Common myeloid progenitor, CD34-positive (primary cell): ENCODE measurements at regions not wholly inside any gene's neighbourhood (a gene's known extent, or its start where the extent isn't known, plus 50 kb on each side); places are given as distances from the start of the nearest gene placed in this dataset.

Source experiments
- CTCF ChIA-PET: fragments of 350-600 bp; sonication (Branson Sonifier 250); formaldehyde crosslinking; loops from one replicate; lab custom pipeline; 2021; ENCODE audit warnings: antibody characterized with exemption; lab: Charles Lee
- POLR2A ChIA-PET: fragments of 350-600 bp; sonication (Branson Sonifier 250); formaldehyde crosslinking; loops from one replicate; lab custom pipeline; 2021; ENCODE audit warnings: antibody characterized with exemption; lab: Charles Lee
- DNase-seq, 3 donors: peaks; one replicate each; pipeline versions ENCODE4 v3.0.0 to v3.0.0-alpha.2; 2013
- H3K27ac ChIP-seq, 2 experiments: 1 replicate in 1 of 2; 2 replicates in 1 of 2; pipeline ENCODE4 v1.7.0; 2013; ENCODE audit warnings: inconsistent platforms in 2 of 2, low read length in 2 of 2, mild to moderate bottlenecking in 2 of 2, low read depth in 1 of 2, moderate library complexity in 1 of 2; ENCODE audit not compliant: severe bottlenecking in 2 of 2, insufficient read depth in 1 of 2, poor library complexity in 1 of 2
- H3K27me3 ChIP-seq, 5 experiments: replicated peaks in 2 of 5; 1 replicate in 3 of 5; 2 replicates in 2 of 5; pipeline versions ENCODE4 v1.6.1 to v1.7.0; 2013; ENCODE audit warnings: low read length in 4 of 5, mild to moderate bottlenecking in 2 of 5, moderate library complexity in 2 of 5, inconsistent platforms in 1 of 5; ENCODE audit not compliant: insufficient read depth in 5 of 5, control insufficient read depth in 4 of 5
- H3K36me3 ChIP-seq, 4 experiments: 1 replicate in 2 of 4; 2 replicates in 2 of 4; pipeline versions ENCODE4 v1.6.1 to v1.7.0; 2013; ENCODE audit warnings: low read length in 3 of 4, control low read depth in 1 of 4, mild to moderate bottlenecking in 1 of 4; ENCODE audit not compliant: control insufficient read depth in 4 of 4, insufficient read depth in 4 of 4
- H3K4me1 ChIP-seq, 4 experiments: 1 replicate in 3 of 4; 2 replicates in 1 of 4; pipeline versions ENCODE4 v1.6.1 to v1.7.1; 2013; ENCODE audit warnings: low read length in 3 of 4, mild to moderate bottlenecking in 3 of 4, control low read depth in 1 of 4, inconsistent platforms in 1 of 4, moderate library complexity in 1 of 4; ENCODE audit not compliant: control insufficient read depth in 4 of 4, insufficient read depth in 4 of 4; ENCODE audit errors: control extremely low read depth in 1 of 4
- H3K4me3 ChIP-seq, 7 experiments: 1 replicate in 4 of 7; 2 replicates in 3 of 7; pipeline versions ENCODE4 v1.5.1 to v1.7.0; 2013; ENCODE audit warnings: mild to moderate bottlenecking in 7 of 7, low read length in 6 of 7, moderate library complexity in 6 of 7, inconsistent platforms in 2 of 7, low read depth in 2 of 7, control low read depth in 1 of 7; ENCODE audit not compliant: insufficient read depth in 4 of 7, control insufficient read depth in 1 of 7; ENCODE audit errors: extremely low read depth in 1 of 7
- H3K9me3 ChIP-seq, 5 experiments: 1 replicate in 4 of 5; 2 replicates in 1 of 5; pipeline versions ENCODE4 v1.6.1 to v1.7.1; 2013; ENCODE audit warnings: low read length in 4 of 5, mild to moderate bottlenecking in 2 of 5, inconsistent platforms in 1 of 5, low read depth in 1 of 5, moderate library complexity in 1 of 5; ENCODE audit not compliant: control insufficient read depth in 4 of 5, insufficient read depth in 2 of 5; ENCODE audit errors: control extremely low read depth in 1 of 5
- WGBS: methylation state at CpG from one replicate; pipeline ENCODE4 v1.1.5; 2013; ENCODE audit not compliant: insufficient coverage; 5-methylcytosine and 5-hydroxymethylcytosine counted together

- no peak for DNase-seq
- Histone ChIP-seq H3K36me3 (no peaks in the 10 kb centered on the region), H3K4me3 (no peak overlapping the region), H3K27me3 (no peaks in the 10 kb centered on the region), H3K4me1 (no peaks in the 10 kb centered on the region), H3K27ac (no peak overlapping the region), H3K9me3 (peaks cover 0 to 22% (median 9%) of the 10 kb centered on the region in 5 experiments)
- ChIA-PET CTCF (no interaction called here), POLR2A (no interaction called here)
- WGBS = 90% methylated on average over 1 of the region's 1 CpG
Measured at GRCh38 chr5:158033724-158034123, 174.8 kb upstream of the CLINT1 start.

GRCh38 chr5:158033076-158033475 is 174.1 kb upstream of the CLINT1 start:
- Histone ChIP-seq H3K4me1 (no peaks in the 10 kb centered on the region), H3K4me3 (no peak overlapping the region), H3K27ac (no peak overlapping the region), H3K27me3 (no peaks in the 10 kb centered on the region), H3K9me3 (peaks cover 0 to 22% (median 9%) of the 10 kb centered on the region in 5 experiments), H3K36me3 (no peaks in the 10 kb centered on the region)
- WGBS = 98% methylated on average over 5 of the region's 5 CpGs
- ChIA-PET CTCF (no interaction called here), POLR2A (no interaction called here)
- no peak for DNase-seq

- Histone ChIP-seq H3K27me3 (no peaks in the 10 kb centered on the region), H3K9me3 (peaks cover 0 to 22% (median 9%) of the 10 kb centered on the region in 5 experiments), H3K4me1 (no peaks in the 10 kb centered on the region), H3K27ac (no peak overlapping the region), H3K36me3 (no peaks in the 10 kb centered on the region), H3K4me3 (no peak overlapping the region)
- DNase-seq = no peak
- WGBS = no CpG with 5 or more reads among the region's 1 CpG
- CTCF ChIA-PET = no interaction called here
- POLR2A ChIA-PET = no interaction called here
Measured at GRCh38 chr5:158032246-158032645, 173.3 kb upstream of the CLINT1 start.

GRCh38 chr5:158027806-158028775 is 169.1 kb upstream of the CLINT1 start:
- Histone ChIP-seq H3K27ac (no peak overlapping the region), H3K36me3 (no peaks in the 10 kb centered on the region), H3K4me1 (peaks cover 0 to under 1% (median 0%) of the 10 kb centered on the region in 4 experiments), H3K4me3 (no peak overlapping the region), H3K27me3 (peaks cover 0 to 6% (median 0%) of the 10 kb centered on the region in 5 experiments), H3K9me3 (no peaks in the 10 kb centered on the region)
- POLR2A ChIA-PET = no interaction called here
- WGBS = 50% methylated on average over 2 of the region's 5 CpGs
- CTCF ChIA-PET = interaction anchor here (0.5 kb wide), 1 partner anchor 289 kb away, joined by 3 read pairs; no protein-coding TSS in a partner anchor
- DNase-seq = no peak

GRCh38 chr5:158026304-158027031 is 167.5 kb upstream of the CLINT1 start:
- no peak overlapping the region for H3K27ac ChIP-seq
- H3K9me3 ChIP-seq = no peaks in the 10 kb centered on the region
- no peaks in the 10 kb centered on the region for H3K36me3 ChIP-seq
- peaks cover 0 to 8% (median 0%) of the 10 kb centered on the region in 5 experiments for H3K27me3 ChIP-seq
- ChIA-PET CTCF (no interaction called here), POLR2A (no interaction called here)
- no peak for DNase-seq
- peaks cover 0 to 6% (median 3%) of the 10 kb centered on the region in 4 experiments for H3K4me1 ChIP-seq
- H3K4me3 ChIP-seq = no peak overlapping the region
- 93% methylated on average over 3 of the region's 7 CpGs for WGBS

GRCh38 chr5:158023266-158023665 is 164.3 kb upstream of the CLINT1 start:
- Histone ChIP-seq H3K36me3 (no peaks in the 10 kb centered on the region), H3K27me3 (peaks cover 0 to 11% (median 5%) of the 10 kb centered on the region in 5 experiments), H3K27ac (no peak overlapping the region), H3K4me1 (peaks cover 0 to 6% (median 3%) of the 10 kb centered on the region in 4 experiments), H3K9me3 (no peaks in the 10 kb centered on the region), H3K4me3 (no peak overlapping the region)
- CTCF ChIA-PET = interaction anchor here (0.6 kb wide), 1 partner anchor 1136 kb away, joined by 3 read pairs; no protein-coding TSS in a partner anchor
- WGBS = 84% methylated on average over 6 of the region's 7 CpGs
- POLR2A ChIA-PET = no interaction called here
- no peak for DNase-seq
